ENCODE measurements at regions not wholly inside any gene's neighbourhood (a gene's known extent, or its start where the extent isn't known, plus 50 kb on each side); places are given as distances from the start of the nearest gene placed in this dataset.

GRCh38 chr2:4597400-4597799, 894.0 kb downstream of the DCDC2C start:
- Histone ChIP-seq H3K27ac (no peak overlapping the region), H3K36me3 (no peaks in the 10 kb centered on the region), H3K4me1 (no peaks in the 10 kb centered on the region), H3K4me3 (replicated peaks in 1 of 3) (no peak overlapping the region), H3K9me3 (no peaks in the 10 kb centered on the region), H3K27me3 (no peaks in the 10 kb centered on the region)
- WGBS, 2 donors = 75 to 82% methylated on average over 3 of the region's 3 CpGs
- intact Hi-C loops (cut with DNase I) = no loop called here
- TF ChIP-seq POLR2A (IDR thresholded peaks at IDR 0.05) (no peak), CTCF (IDR thresholded peaks at IDR 0.05) (no peak)
- no peak for DNase-seq

GRCh38 chr2:4604767-4605166, 901.4 kb downstream of the DCDC2C start:
- H3K36me3 ChIP-seq = no peaks in the 10 kb centered on the region
- no peak for DNase-seq
- no peaks in the 10 kb centered on the region for H3K27me3 ChIP-seq
- H3K4me1 ChIP-seq = no peaks in the 10 kb centered on the region
- 84 to 90% methylated on average over 1 of the region's 1 CpG for WGBS, 2 donors
- H3K9me3 ChIP-seq = no peaks in the 10 kb centered on the region
- intact Hi-C loops (cut with DNase I) = no loop called here
- H3K4me3 ChIP-seq (replicated peaks in 1 of 3) = no peak overlapping the region
- H3K27ac ChIP-seq = no peak overlapping the region
- TF ChIP-seq CTCF (IDR thresholded peaks at IDR 0.05) (no peak), POLR2A (IDR thresholded peaks at IDR 0.05) (no peak)

GRCh38 chr2:4618141-4618540, 914.8 kb downstream of the DCDC2C start:
- 85 to 89% methylated on average over 3 of the region's 3 CpGs for WGBS, 2 donors
- Histone ChIP-seq H3K27me3 (no peaks in the 10 kb centered on the region), H3K4me3 (replicated peaks in 1 of 3) (no peak overlapping the region), H3K9me3 (no peaks in the 10 kb centered on the region), H3K27ac (no peak overlapping the region), H3K4me1 (no peaks in the 10 kb centered on the region), H3K36me3 (no peaks in the 10 kb centered on the region)
- intact Hi-C loops (cut with DNase I) = no loop called here
- DNase-seq = no peak
- TF ChIP-seq CTCF (IDR thresholded peaks at IDR 0.05) (no peak), POLR2A (IDR thresholded peaks at IDR 0.05) (no peak)

- H3K4me1 ChIP-seq = no peaks in the 10 kb centered on the region
- DNase-seq = no peak
- TF ChIP-seq CTCF (IDR thresholded peaks at IDR 0.05) (no peak), POLR2A (IDR thresholded peaks at IDR 0.05) (no peak)
- WGBS, 2 donors = 87 to 89% methylated on average over 12 of the region's 12 CpGs
- H3K9me3 ChIP-seq = no peaks in the 10 kb centered on the region
- H3K27ac ChIP-seq = no peak overlapping the region
- intact Hi-C loops (cut with DNase I) = no loop called here
- H3K36me3 ChIP-seq = no peaks in the 10 kb centered on the region
- no peak overlapping the region for H3K4me3 ChIP-seq (replicated peaks in 1 of 3)
- H3K27me3 ChIP-seq = no peaks in the 10 kb centered on the region
Observed at GRCh38 chr2:4618630-4619228, 915.4 kb downstream of the DCDC2C start.

- 87 to 89% methylated on average over 6 of the region's 6 CpGs for WGBS, 2 donors
- intact Hi-C loops (cut with DNase I) = no loop called here
- no peak for TF ChIP-seq CTCF (IDR thresholded peaks at IDR 0.05)
- no peak for TF ChIP-seq POLR2A (IDR thresholded peaks at IDR 0.05)
Observed at GRCh38 chr2:4628998-4629501, 925.7 kb downstream of the DCDC2C start.

More at GRCh38 chr2:4628998-4629501, 925.7 kb downstream of the DCDC2C start:
- Histone ChIP-seq H3K4me1 (no peaks in the 10 kb centered on the region), H3K27ac (no peak overlapping the region), H3K27me3 (no peaks in the 10 kb centered on the region), H3K9me3 (no peaks in the 10 kb centered on the region), H3K36me3 (no peaks in the 10 kb centered on the region), H3K4me3 (replicated peaks in 1 of 3) (no peak overlapping the region)
- no peak for DNase-seq

Data from thyroid gland (tissue), 4 donors.